ENCODE measurements at regions not wholly inside any gene's neighbourhood (a gene's known extent, or its start where the extent isn't known, plus 50 kb on each side); places are given as distances from the start of the nearest gene placed in this dataset.

GRCh38 chr4:81549984-81550383 lies 78.3 kb upstream of the RASGEF1B start:
- ATAC-seq = no peak
- no TSS peak for BruUV-seq (replicated peaks)
- POLR2A ChIA-PET = no interaction called here
- no peak for DNase-seq (ENCODE audit: low read depth, low spot score)
- no peak for TF ChIP-seq POLR2AphosphoS5 (IDR thresholded peaks at IDR 0.05; ENCODE audit: low read depth, low read length)
- no peak for TF ChIP-seq SIN3A (IDR thresholded peaks at IDR 0.05; ENCODE audit: borderline replicate concordance, insufficient read depth, low read depth, low read length)
- TF ChIP-seq, protein P1, sequence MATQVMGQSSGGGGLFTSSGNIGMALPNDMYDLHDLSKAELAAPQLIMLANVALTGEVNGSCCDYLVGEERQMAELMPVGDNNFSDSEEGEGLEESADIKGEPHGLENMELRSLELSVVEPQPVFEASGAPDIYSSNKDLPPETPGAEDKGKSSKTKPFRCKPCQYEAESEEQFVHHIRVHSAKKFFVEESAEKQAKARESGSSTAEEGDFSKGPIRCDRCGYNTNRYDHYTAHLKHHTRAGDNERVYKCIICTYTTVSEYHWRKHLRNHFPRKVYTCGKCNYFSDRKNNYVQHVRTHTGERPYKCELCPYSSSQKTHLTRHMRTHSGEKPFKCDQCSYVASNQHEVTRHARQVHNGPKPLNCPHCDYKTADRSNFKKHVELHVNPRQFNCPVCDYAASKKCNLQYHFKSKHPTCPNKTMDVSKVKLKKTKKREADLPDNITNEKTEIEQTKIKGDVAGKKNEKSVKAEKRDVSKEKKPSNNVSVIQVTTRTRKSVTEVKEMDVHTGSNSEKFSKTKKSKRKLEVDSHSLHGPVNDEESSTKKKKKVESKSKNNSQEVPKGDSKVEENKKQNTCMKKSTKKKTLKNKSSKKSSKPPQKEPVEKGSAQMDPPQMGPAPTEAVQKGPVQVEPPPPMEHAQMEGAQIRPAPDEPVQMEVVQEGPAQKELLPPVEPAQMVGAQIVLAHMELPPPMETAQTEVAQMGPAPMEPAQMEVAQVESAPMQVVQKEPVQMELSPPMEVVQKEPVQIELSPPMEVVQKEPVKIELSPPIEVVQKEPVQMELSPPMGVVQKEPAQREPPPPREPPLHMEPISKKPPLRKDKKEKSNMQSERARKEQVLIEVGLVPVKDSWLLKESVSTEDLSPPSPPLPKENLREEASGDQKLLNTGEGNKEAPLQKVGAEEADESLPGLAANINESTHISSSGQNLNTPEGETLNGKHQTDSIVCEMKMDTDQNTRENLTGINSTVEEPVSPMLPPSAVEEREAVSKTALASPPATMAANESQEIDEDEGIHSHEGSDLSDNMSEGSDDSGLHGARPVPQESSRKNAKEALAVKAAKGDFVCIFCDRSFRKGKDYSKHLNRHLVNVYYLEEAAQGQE (IDR thresholded peaks at IDR 0.05; ENCODE audit: insufficient read depth in 1 of 2, low read depth in 2 of 2, low read length in 1 of 2) = no peak
- TF ChIP-seq TCF7L2 (IDR thresholded peaks at IDR 0.05; ENCODE audit: low read depth, low read length) = no peak
- TF ChIP-seq, protein P2, sequence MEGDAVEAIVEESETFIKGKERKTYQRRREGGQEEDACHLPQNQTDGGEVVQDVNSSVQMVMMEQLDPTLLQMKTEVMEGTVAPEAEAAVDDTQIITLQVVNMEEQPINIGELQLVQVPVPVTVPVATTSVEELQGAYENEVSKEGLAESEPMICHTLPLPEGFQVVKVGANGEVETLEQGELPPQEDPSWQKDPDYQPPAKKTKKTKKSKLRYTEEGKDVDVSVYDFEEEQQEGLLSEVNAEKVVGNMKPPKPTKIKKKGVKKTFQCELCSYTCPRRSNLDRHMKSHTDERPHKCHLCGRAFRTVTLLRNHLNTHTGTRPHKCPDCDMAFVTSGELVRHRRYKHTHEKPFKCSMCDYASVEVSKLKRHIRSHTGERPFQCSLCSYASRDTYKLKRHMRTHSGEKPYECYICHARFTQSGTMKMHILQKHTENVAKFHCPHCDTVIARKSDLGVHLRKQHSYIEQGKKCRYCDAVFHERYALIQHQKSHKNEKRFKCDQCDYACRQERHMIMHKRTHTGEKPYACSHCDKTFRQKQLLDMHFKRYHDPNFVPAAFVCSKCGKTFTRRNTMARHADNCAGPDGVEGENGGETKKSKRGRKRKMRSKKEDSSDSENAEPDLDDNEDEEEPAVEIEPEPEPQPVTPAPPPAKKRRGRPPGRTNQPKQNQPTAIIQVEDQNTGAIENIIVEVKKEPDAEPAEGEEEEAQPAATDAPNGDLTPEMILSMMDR (IDR thresholded peaks at IDR 0.05) = no peak
- Histone ChIP-seq H3K27ac (ENCODE audit: low read length) (no peak overlapping the region), H3K36me3 (ENCODE audit: control insufficient read depth, insufficient read depth, low read length) (no peaks in the 10 kb centered on the region), H3K9me3 (ENCODE audit: control insufficient read depth, insufficient read depth, low read depth, low read length) (no peaks in the 10 kb centered on the region), H3K4me1 (ENCODE audit: control insufficient read depth, insufficient read depth, low read length) (no peaks in the 10 kb centered on the region), H3K4me3 (ENCODE audit: low read depth in 2 of 2, low read length in 2 of 2) (no peak overlapping the region), H3K27me3 (ENCODE audit: control insufficient read depth, insufficient read depth, low read length) (no peaks in the 10 kb centered on the region)
- intact Hi-C loops (cut with micrococcal nuclease; ENCODE audit: unreplicated experiment) (no loop called here), in situ Hi-C loops (cut with HindIII; ENCODE audit: low pct_unique_long_range_greater_than_20kb, low sequenced_read_pairs) (no loop called here)
- CTCF ChIA-PET = no interaction called here

GRCh38 chr4:81546777-81547176 lies 75.1 kb upstream of the RASGEF1B start:
- H3K9me3 ChIP-seq (ENCODE audit: control insufficient read depth, insufficient read depth, low read depth, low read length) = no peaks in the 10 kb centered on the region
- TF ChIP-seq, protein P2 (IDR thresholded peaks at IDR 0.05) = no peak
- TF ChIP-seq POLR2AphosphoS5 (IDR thresholded peaks at IDR 0.05; ENCODE audit: low read depth, low read length) (no peak), TCF7L2 (IDR thresholded peaks at IDR 0.05; ENCODE audit: low read depth, low read length) (no peak), SIN3A (IDR thresholded peaks at IDR 0.05; ENCODE audit: borderline replicate concordance, insufficient read depth, low read depth, low read length) (no peak)
- TF ChIP-seq, protein P1 (IDR thresholded peaks at IDR 0.05; ENCODE audit: insufficient read depth in 1 of 2, low read depth in 2 of 2, low read length in 1 of 2) = no peak
- no peak overlapping the region for H3K4me3 ChIP-seq (ENCODE audit: low read depth in 2 of 2, low read length in 2 of 2)
- POLR2A ChIA-PET = no interaction called here
- no peaks in the 10 kb centered on the region for H3K27me3 ChIP-seq (ENCODE audit: control insufficient read depth, insufficient read depth, low read length)
- no peak overlapping the region for H3K27ac ChIP-seq (ENCODE audit: low read length)
- H3K4me1 ChIP-seq (ENCODE audit: control insufficient read depth, insufficient read depth, low read length) = no peaks in the 10 kb centered on the region
- no TSS peak for BruUV-seq (replicated peaks)
- H3K36me3 ChIP-seq (ENCODE audit: control insufficient read depth, insufficient read depth, low read length) = no peaks in the 10 kb centered on the region
- DNase-seq (ENCODE audit: low read depth, low spot score) = no peak
- no peak for ATAC-seq
- in situ Hi-C loops (cut with HindIII; ENCODE audit: low pct_unique_long_range_greater_than_20kb, low sequenced_read_pairs) = no loop called here
- CTCF ChIA-PET = no interaction called here
- intact Hi-C loops (cut with micrococcal nuclease; ENCODE audit: unreplicated experiment) = no loop called here

Data from Panc1 (cell line).